ENCODE measurements at regions not wholly inside any gene's neighbourhood (a gene's known extent, or its start where the extent isn't known, plus 50 kb on each side); places are given as distances from the start of the nearest gene placed in this dataset.

DNA sequence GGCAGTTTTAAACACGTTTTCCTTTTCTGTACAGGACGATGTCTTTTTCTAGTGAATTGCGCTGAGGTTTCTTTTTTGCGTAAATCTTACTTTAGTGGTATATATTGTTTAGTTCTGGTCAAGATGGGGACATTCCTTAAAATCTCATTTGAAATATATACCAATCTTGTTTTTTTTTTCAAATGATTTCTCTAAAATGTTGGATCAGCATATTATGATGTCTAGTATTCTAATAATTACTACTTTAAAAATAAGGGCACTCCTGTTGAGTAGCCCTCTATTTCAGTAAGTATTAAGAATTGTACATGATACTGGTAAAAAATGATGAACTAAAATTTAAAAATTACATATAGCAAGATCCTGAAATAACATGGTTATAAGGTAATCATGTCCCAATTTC lies 224.1 kb upstream of the ARHGAP24 start:
- POLR2A ChIA-PET, result no interaction called here
- no peak overlapping the region for H3K27ac Mint-ChIP-seq
- DNase-seq, result no peak

DNA sequence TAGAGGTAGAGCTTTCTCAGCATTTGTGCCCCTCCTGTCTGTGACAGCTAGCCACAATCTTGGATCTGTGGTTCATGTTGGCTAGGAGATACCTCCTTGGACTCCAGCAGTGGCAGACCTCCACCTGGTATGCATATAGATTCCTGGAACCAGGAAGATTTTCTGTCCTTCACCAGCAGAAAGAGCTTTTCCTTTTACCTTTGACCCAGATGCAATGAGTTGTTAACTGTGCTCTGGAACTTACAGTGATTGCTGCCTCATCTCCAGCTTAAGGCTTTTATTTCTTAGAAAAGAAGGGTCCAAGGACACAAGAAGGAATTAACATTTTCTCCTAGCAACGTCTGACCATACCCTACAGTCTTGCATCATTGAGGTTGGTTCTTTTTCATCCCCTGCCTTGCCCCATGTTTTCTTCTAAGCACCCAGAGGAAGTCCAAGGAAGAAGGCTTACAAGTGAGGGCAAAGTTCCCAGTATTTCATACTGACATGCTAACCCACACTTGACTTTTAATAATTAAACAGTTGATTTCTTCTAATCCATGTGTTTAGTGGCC lies 217.1 kb upstream of the ARHGAP24 start:
- ATAC-seq (replicated peaks in 1 of 4), result no peak
- no peaks in the 10 kb centered on the region for H3K27me3 ChIP-seq (replicated peaks in 1 of 2; ENCODE audit: control insufficient read depth in 2 of 2, extremely low read depth in 1 of 2, insufficient read depth in 2 of 2, low read length in 1 of 2)
- H3K4me1 ChIP-seq (ENCODE audit: control insufficient read depth in 1 of 2, extremely low read depth in 1 of 2, insufficient read depth in 2 of 2, low read length in 2 of 2), result no peaks in the 10 kb centered on the region
- no peak overlapping the region for H3K4me3 ChIP-seq (ENCODE audit: control insufficient read depth in 1 of 2, extremely low read depth in 1 of 2, low read length in 1 of 2)
- Mint-ChIP-seq H3K9me3 (peaks cover 2 to 28% (median 3%) of the 10 kb centered on the region in 3 donors), H3K4me3 (no peak overlapping the region), H3K36me3 (no peaks in the 10 kb centered on the region), H3K27ac (no peak overlapping the region), H3K27me3 (no peaks in the 10 kb centered on the region), H3K4me1 (no peaks in the 10 kb centered on the region)
- H3K9me3 ChIP-seq, result no peaks in the 10 kb centered on the region
- CTCF ChIA-PET, result no interaction called here
- DNase-seq, result no peak
- no peaks in the 10 kb centered on the region for H3K36me3 ChIP-seq (ENCODE audit: control insufficient read depth in 2 of 2, extremely low read depth in 1 of 2, insufficient read depth in 1 of 2, low read length in 1 of 2)
- H3K27ac ChIP-seq (ENCODE audit: low read length), result no peak overlapping the region
- POLR2A ChIA-PET, result no interaction called here
- 40% methylated on average over 1 of the region's 1 CpG for WGBS (ENCODE audit: insufficient coverage)

More for the DNA sequence above, 224.1 kb upstream of the ARHGAP24 start:
- H3K4me1 ChIP-seq (ENCODE audit: control insufficient read depth in 1 of 2, extremely low read depth in 1 of 2, insufficient read depth in 2 of 2, low read length in 2 of 2), result no peaks in the 10 kb centered on the region
- no peak overlapping the region for H3K27ac ChIP-seq (ENCODE audit: low read length)
- no peak overlapping the region for H3K4me3 ChIP-seq (ENCODE audit: control insufficient read depth in 1 of 2, extremely low read depth in 1 of 2, low read length in 1 of 2)
- CTCF ChIA-PET, result no interaction called here
- Mint-ChIP-seq H3K9me3 (peaks cover 4 to 40% (median 19%) of the 10 kb centered on the region in 3 donors), H3K4me3 (no peak overlapping the region), H3K27me3 (no peaks in the 10 kb centered on the region), H3K4me1 (no peaks in the 10 kb centered on the region), H3K36me3 (no peaks in the 10 kb centered on the region)
- no peaks in the 10 kb centered on the region for H3K27me3 ChIP-seq (replicated peaks in 1 of 2; ENCODE audit: control insufficient read depth in 2 of 2, extremely low read depth in 1 of 2, insufficient read depth in 2 of 2, low read length in 1 of 2)
- no CpG with 5 or more reads among the region's 4 CpGs for WGBS (ENCODE audit: insufficient coverage)
- ATAC-seq (replicated peaks in 1 of 4), result no peak
- no peaks in the 10 kb centered on the region for H3K9me3 ChIP-seq
- no peaks in the 10 kb centered on the region for H3K36me3 ChIP-seq (ENCODE audit: control insufficient read depth in 2 of 2, extremely low read depth in 1 of 2, insufficient read depth in 1 of 2, low read length in 1 of 2)

DNA sequence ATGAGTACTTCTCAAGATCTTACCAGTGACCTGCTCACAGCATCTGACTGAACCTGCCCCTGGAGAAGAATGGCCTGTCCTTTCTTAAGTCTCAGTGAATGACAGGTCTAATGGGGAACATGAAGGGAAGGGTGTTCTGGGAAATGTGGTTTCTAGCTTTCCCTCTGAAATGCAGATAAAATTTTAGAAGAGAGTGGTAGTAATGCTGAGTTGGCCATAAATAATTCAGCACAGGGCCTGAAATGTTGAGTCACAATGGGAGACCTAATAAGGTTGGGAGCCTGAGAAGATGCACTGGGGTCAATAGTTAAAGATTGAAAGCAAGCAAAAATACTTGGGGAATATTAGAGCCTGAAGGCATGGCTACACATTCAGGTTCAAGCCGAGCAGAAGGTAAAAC lies 214.9 kb upstream of the ARHGAP24 start:
- POLR2A ChIA-PET, result no interaction called here
- Mint-ChIP-seq H3K9me3 (peaks cover 0 to 9% (median 3%) of the 10 kb centered on the region in 3 donors), H3K4me3 (no peak overlapping the region), H3K27me3 (no peaks in the 10 kb centered on the region), H3K4me1 (no peaks in the 10 kb centered on the region), H3K27ac (no peak overlapping the region), H3K36me3 (no peaks in the 10 kb centered on the region)
- CTCF ChIA-PET, result no interaction called here
- Histone ChIP-seq H3K27ac (ENCODE audit: low read length) (no peak overlapping the region), H3K36me3 (ENCODE audit: control insufficient read depth in 2 of 2, extremely low read depth in 1 of 2, insufficient read depth in 1 of 2, low read length in 1 of 2) (no peaks in the 10 kb centered on the region), H3K4me1 (ENCODE audit: control insufficient read depth in 1 of 2, extremely low read depth in 1 of 2, insufficient read depth in 2 of 2, low read length in 2 of 2) (no peaks in the 10 kb centered on the region), H3K4me3 (ENCODE audit: control insufficient read depth in 1 of 2, extremely low read depth in 1 of 2, low read length in 1 of 2) (no peak overlapping the region), H3K9me3 (no peaks in the 10 kb centered on the region), H3K27me3 (replicated peaks in 1 of 2; ENCODE audit: control insufficient read depth in 2 of 2, extremely low read depth in 1 of 2, insufficient read depth in 2 of 2, low read length in 1 of 2) (no peaks in the 10 kb centered on the region)
- no CpG with 5 or more reads among the region's 1 CpG for WGBS (ENCODE audit: insufficient coverage)
- no peak for ATAC-seq (replicated peaks in 1 of 4)
- DNase-seq, result no peak

DNA sequence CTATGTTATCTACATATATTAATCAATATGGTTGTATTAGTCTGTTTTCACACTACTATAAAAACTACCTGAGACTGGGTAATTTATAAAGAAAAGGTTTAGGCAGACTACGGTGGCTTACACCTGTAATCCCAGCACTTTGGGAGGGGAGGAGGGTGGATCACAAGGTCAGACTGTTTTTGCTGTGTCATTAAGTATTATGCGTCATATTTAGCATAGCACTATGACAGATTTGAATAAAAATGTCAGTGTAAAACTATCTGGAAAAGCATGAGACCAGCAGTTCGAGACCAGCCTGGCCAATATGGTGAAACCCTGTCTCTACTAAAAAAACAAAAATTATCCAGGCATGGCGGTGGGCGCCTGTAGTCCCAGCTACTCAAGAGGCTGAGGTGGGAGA lies 209.7 kb upstream of the ARHGAP24 start:
- CTCF ChIA-PET, result no interaction called here
- H3K9me3 ChIP-seq, result no peaks in the 10 kb centered on the region
- Mint-ChIP-seq H3K4me1 (no peaks in the 10 kb centered on the region), H3K36me3 (no peaks in the 10 kb centered on the region), H3K9me3 (peaks cover 0 to 7% (median 2%) of the 10 kb centered on the region in 3 donors), H3K27ac (no peak overlapping the region), H3K4me3 (no peak overlapping the region), H3K27me3 (no peaks in the 10 kb centered on the region)
- H3K27me3 ChIP-seq (replicated peaks in 1 of 2; ENCODE audit: control insufficient read depth in 2 of 2, extremely low read depth in 1 of 2, insufficient read depth in 2 of 2, low read length in 1 of 2), result no peaks in the 10 kb centered on the region
- no peaks in the 10 kb centered on the region for H3K36me3 ChIP-seq (ENCODE audit: control insufficient read depth in 2 of 2, extremely low read depth in 1 of 2, insufficient read depth in 1 of 2, low read length in 1 of 2)
- H3K27ac ChIP-seq (ENCODE audit: low read length), result no peak overlapping the region
- no peak for ATAC-seq (replicated peaks in 1 of 4)
- 100% methylated on average over 1 of the region's 5 CpGs for WGBS (ENCODE audit: insufficient coverage)
- no peaks in the 10 kb centered on the region for H3K4me1 ChIP-seq (ENCODE audit: control insufficient read depth in 1 of 2, extremely low read depth in 1 of 2, insufficient read depth in 2 of 2, low read length in 2 of 2)
- no peak for DNase-seq
- POLR2A ChIA-PET, result interaction anchor here in 1 of 2 donors (0.7 kb wide), 1 partner anchor 10 kb away, joined by 4 read pairs; no protein-coding TSS in a partner anchor
- no peak overlapping the region for H3K4me3 ChIP-seq (ENCODE audit: control insufficient read depth in 1 of 2, extremely low read depth in 1 of 2, low read length in 1 of 2)

DNA sequence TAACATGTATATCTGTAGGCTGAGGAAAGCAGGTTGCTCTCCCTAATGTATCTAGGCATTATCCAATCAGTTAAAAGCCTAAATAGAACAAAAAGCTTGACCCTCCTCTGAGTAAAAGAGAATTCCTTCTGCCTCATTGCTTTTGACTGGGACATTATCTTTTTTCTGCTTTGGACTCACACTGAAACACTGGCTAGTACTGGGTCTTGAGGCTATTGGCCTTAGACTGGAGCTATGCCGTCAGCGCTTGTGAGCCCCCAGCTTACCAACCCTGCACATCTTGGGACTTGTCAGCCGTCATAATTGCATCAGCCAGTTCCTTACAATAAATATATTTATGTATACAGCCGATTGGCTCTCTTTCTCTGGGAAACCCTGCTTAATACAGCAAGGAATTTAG lies 206.8 kb upstream of the ARHGAP24 start:
- H3K36me3 Mint-ChIP-seq, result no peaks in the 10 kb centered on the region
- no peak overlapping the region for H3K27ac Mint-ChIP-seq
- Histone ChIP-seq H3K36me3 (ENCODE audit: control insufficient read depth in 2 of 2, extremely low read depth in 1 of 2, insufficient read depth in 1 of 2, low read length in 1 of 2) (no peaks in the 10 kb centered on the region), H3K4me1 (ENCODE audit: control insufficient read depth in 1 of 2, extremely low read depth in 1 of 2, insufficient read depth in 2 of 2, low read length in 2 of 2) (no peaks in the 10 kb centered on the region), H3K9me3 (no peaks in the 10 kb centered on the region), H3K4me3 (ENCODE audit: control insufficient read depth in 1 of 2, extremely low read depth in 1 of 2, low read length in 1 of 2) (no peak overlapping the region), H3K27ac (ENCODE audit: low read length) (no peak overlapping the region), H3K27me3 (replicated peaks in 1 of 2; ENCODE audit: control insufficient read depth in 2 of 2, extremely low read depth in 1 of 2, insufficient read depth in 2 of 2, low read length in 1 of 2) (no peaks in the 10 kb centered on the region)
- H3K27me3 Mint-ChIP-seq, result no peaks in the 10 kb centered on the region
- ChIA-PET CTCF (no interaction called here), POLR2A (no interaction called here)
- peaks cover 10 to 12% (median 10%) of the 10 kb centered on the region in 3 donors for H3K9me3 Mint-ChIP-seq
- DNase-seq (no peak), ATAC-seq (replicated peaks in 1 of 4) (no peak)
- WGBS (ENCODE audit: insufficient coverage), result 100% methylated on average over 1 of the region's 4 CpGs
- no peaks in the 10 kb centered on the region for H3K4me1 Mint-ChIP-seq
- H3K4me3 Mint-ChIP-seq, result no peak overlapping the region

DNA sequence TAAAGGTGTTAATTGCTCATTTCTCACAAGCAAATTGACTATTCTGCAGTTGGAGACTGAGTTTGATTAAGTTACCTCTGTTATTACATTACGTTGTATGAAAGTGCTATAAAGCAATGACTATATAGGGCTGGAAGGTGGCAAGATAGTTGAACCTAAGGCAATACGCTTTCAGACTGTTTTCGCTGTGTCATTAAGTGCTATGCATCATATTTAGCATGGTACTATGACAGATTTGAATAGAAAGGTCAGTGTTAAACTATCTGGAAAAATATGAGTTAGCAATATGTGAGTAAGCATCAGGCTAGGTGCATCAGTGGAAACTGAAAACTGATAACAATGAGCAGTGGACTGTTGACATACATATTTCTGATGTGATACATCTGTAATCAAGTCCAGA lies 206.0 kb upstream of the ARHGAP24 start:
- H3K27me3 Mint-ChIP-seq, result no peaks in the 10 kb centered on the region
- peaks cover 10 to 16% (median 15%) of the 10 kb centered on the region in 3 donors for H3K9me3 Mint-ChIP-seq
- ChIA-PET POLR2A (no interaction called here), CTCF (no interaction called here)
- Histone ChIP-seq H3K36me3 (ENCODE audit: control insufficient read depth in 2 of 2, extremely low read depth in 1 of 2, insufficient read depth in 1 of 2, low read length in 1 of 2) (no peaks in the 10 kb centered on the region), H3K4me1 (ENCODE audit: control insufficient read depth in 1 of 2, extremely low read depth in 1 of 2, insufficient read depth in 2 of 2, low read length in 2 of 2) (no peaks in the 10 kb centered on the region), H3K27me3 (replicated peaks in 1 of 2; ENCODE audit: control insufficient read depth in 2 of 2, extremely low read depth in 1 of 2, insufficient read depth in 2 of 2, low read length in 1 of 2) (no peaks in the 10 kb centered on the region), H3K4me3 (ENCODE audit: control insufficient read depth in 1 of 2, extremely low read depth in 1 of 2, low read length in 1 of 2) (no peak overlapping the region), H3K27ac (ENCODE audit: low read length) (no peak overlapping the region), H3K9me3 (no peaks in the 10 kb centered on the region)
- ATAC-seq (replicated peaks in 1 of 4) (no peak), DNase-seq (no peak)
- no peaks in the 10 kb centered on the region for H3K36me3 Mint-ChIP-seq
- H3K4me3 Mint-ChIP-seq, result no peak overlapping the region
- no peak overlapping the region for H3K27ac Mint-ChIP-seq
- 82% methylated on average over 3 of the region's 3 CpGs for WGBS (ENCODE audit: insufficient coverage)
- H3K4me1 Mint-ChIP-seq, result no peaks in the 10 kb centered on the region

DNA sequence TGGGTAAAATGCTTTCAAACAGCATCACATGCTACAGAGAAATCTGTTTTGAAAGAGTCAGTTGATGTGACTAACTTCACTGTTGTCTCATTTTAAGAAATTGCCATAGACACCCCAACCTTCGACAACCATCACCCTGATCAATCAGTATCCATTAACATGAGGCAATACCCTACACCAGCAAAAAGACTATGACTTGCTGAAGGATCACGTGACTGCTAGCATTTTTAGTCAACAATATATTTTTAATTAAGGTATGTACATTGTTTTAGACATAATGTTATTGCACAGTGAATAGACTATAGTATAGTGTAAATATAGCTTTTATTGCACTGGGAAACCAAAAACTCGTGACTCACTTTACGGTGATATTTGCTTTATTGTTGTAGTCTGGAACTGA lies 200.0 kb upstream of the ARHGAP24 start:
- no peaks in the 10 kb centered on the region for H3K27me3 Mint-ChIP-seq
- ChIA-PET CTCF (no interaction called here), POLR2A (no interaction called here)
- no peaks in the 10 kb centered on the region for H3K27me3 ChIP-seq (replicated peaks in 1 of 2; ENCODE audit: control insufficient read depth in 2 of 2, extremely low read depth in 1 of 2, insufficient read depth in 2 of 2, low read length in 1 of 2)
- no peaks in the 10 kb centered on the region for H3K4me1 Mint-ChIP-seq
- WGBS (ENCODE audit: insufficient coverage), result no CpG with 5 or more reads among the region's 4 CpGs
- no peak overlapping the region for H3K4me3 Mint-ChIP-seq
- peaks cover 6 to 19% (median 14%) of the 10 kb centered on the region in 3 donors for H3K9me3 Mint-ChIP-seq
- H3K36me3 Mint-ChIP-seq, result no peaks in the 10 kb centered on the region
- no peak overlapping the region for H3K4me3 ChIP-seq (ENCODE audit: control insufficient read depth in 1 of 2, extremely low read depth in 1 of 2, low read length in 1 of 2)
- ATAC-seq (replicated peaks in 1 of 4) (no peak), DNase-seq (no peak)
- H3K27ac Mint-ChIP-seq, result no peak overlapping the region
- no peaks in the 10 kb centered on the region for H3K9me3 ChIP-seq
- H3K27ac ChIP-seq (ENCODE audit: low read length), result no peak overlapping the region
- H3K36me3 ChIP-seq (ENCODE audit: control insufficient read depth in 2 of 2, extremely low read depth in 1 of 2, insufficient read depth in 1 of 2, low read length in 1 of 2), result no peaks in the 10 kb centered on the region
- no peaks in the 10 kb centered on the region for H3K4me1 ChIP-seq (ENCODE audit: control insufficient read depth in 1 of 2, extremely low read depth in 1 of 2, insufficient read depth in 2 of 2, low read length in 2 of 2)
